ENCODE measurements at regions not wholly inside any gene's neighbourhood (a gene's known extent, or its start where the extent isn't known, plus 50 kb on each side); places are given as distances from the start of the nearest gene placed in this dataset.

DNA sequence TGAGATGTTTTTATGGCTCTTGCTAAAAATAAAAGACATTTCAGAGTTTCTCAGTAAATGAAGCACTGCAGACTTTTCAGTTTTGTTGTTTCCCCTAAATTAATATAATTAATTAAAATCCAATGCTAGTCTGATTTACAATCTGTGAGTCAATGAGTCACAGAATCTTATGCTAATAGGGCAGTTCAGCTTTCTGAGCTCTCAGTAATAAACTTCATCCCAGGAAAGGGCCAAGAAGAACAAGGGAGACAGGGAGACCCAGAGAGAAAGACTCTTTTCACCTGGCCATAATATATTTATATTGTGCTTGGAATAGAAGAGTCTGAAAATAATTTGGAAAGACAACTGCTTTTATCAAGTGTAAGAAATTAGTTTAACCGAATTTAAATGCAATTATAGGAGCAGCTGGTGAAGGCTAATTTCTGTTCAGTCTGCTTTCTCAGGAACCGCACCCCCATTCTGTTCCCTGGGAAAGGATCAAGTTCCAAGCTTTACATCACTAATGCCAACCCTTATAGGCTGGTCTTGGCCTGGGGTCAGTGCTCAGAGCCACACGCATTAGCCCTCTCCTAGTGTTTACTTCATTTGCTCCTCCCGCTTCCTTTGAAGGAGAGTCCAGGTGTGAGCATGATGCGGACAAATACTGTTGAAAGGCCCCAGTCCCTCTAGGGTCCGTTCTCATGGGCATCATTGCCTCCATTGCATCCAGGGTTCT lies 145.6 kb downstream of the ZBTB18 start:
- no peak for DNase-seq

DNA sequence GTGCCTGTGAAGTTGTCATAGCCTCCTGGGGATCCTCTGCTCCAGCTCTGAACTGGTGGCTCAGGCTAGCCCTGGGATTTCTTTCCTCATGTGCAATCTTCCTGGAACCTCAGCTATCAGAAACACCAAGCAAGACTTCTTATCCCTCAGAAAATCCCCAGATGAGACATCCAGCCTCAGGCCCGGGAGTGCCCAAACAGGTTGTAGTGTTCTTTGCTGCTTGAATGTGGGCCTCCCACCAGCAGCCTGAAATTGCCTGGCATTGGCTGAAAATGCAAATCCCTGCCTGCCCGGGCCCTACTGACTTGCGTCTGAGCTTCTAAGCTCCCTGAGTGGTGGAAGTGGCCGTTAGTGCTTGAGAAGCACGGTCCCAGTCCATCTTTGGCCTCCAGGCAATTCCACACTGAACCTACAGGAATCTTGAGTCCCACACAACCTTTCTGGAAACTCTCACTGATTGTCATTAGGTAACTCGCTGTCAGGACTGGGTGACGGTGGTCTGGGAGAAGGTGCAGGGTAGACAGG lies 146.8 kb downstream of the ZBTB18 start:
- no peak for DNase-seq

DNA sequence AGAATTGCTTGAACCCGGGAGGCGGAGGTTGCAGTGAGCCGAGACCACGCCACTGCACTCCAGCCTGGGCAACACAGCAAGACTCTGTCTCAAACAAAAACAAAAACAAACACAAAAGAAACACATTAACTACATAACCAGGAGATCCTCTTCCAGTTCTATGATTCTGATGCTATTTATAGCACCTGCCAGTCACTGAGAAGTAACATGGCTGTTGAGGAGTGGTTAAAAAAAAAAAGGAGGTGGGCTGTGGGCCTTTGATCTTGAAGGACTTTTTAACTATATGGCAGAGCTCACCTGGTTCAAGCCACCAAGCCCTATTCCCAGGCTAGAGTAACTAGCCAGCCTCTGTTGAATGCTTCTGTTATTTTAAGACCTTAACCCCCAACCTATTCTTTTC lies 148.8 kb downstream of the ZBTB18 start:
- DNase-seq = no peak

DNA sequence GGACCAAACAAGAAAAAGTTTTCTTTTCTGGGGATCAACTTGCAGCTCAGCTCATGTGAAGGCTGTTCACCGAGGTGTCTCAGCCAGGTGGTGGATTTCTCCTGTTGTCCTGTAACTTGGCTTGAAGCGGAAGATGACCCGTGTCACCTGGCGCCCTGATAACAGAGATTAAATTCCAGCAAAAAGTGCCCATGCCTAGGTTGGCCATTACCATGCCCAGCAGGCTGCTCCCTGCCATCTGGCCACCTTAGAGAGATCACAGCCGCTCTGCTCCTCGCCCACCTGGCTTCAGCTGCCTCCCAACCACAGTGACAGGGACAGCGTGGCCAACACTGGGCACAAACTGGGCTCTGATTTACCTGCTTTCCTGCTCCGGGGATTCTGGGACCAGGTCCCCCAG lies 149.5 kb downstream of the ZBTB18 start:
- DNase-seq = no peak

DNA sequence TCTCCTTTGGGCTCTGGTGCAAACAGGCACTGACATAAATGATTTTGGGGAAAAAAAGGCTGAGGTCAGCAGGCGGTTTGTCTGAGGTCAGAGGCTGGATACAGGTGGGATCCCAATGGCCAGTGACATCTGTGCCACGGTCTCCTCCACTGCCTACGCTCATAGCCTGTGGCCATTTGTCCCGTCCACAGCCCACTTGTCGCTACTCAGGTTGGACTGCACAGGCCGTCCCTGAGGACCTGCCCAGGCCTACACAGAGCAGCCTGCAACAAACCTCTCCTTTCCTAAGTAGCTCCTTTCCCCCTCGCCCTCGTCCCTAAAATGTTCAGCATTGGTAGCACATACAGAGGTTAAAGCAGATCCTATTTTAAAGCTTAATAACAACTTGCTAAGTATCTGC lies 150.7 kb downstream of the ZBTB18 start:
- no peak for DNase-seq

DNA sequence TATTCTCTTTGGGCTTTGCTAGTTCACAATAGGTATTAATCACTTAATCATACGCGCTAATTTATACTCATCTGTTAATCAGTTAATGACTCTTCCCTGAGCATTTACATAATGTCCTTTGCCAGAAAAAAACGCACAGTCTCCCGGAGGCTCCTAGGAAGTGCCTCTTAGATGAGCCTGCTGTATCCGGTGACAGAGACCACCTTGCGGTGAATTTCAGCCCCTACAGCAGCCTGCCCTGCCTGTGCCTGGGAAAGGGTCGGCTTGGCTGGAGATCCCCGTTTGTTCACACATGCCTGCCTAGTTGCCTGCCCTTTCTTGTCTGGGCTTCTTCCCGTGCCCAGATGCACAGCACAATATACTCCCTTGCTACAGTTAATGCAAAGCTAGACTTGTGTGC lies 152.9 kb downstream of the ZBTB18 start:
- no peak for DNase-seq

DNA sequence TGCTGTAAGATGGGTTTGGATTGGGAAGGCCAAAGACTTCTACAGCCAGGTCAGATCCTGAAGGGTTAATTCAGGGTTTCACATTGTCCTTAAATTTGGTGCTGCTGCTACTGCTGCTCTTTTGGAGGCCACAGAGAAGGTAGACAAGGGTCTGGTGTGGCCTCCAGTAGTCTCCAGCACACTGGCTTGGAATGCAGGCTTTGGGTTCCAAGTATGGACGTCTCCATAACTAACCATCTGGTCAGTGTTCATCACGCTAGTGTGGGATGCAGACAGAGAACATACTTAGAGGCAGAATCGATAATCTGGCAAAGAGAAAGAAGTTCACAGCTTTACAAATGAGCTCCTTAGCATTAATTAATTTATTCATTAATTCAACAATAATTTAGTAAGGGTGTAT lies 154.1 kb downstream of the ZBTB18 start:
- no peak for DNase-seq

DNA sequence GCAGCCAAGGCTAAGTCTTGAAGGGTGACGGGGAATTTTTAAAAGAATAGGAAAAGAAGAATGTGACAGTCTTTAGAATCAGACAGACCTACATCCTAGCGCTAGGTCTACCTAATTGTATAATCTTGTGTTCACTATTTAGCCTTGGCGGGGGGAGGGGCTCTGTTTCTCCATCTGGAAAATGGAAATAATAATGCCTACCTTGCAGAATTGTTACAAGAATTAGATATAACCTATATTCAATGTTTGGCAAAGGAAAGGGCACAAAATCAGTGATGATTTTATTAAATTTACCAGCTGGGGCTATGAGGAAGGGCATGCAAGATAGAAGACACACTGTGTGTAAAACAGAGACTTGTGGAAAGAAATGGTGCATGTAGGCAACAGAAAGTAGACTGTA lies 154.8 kb downstream of the ZBTB18 start:
- no peak for DNase-seq

DNA sequence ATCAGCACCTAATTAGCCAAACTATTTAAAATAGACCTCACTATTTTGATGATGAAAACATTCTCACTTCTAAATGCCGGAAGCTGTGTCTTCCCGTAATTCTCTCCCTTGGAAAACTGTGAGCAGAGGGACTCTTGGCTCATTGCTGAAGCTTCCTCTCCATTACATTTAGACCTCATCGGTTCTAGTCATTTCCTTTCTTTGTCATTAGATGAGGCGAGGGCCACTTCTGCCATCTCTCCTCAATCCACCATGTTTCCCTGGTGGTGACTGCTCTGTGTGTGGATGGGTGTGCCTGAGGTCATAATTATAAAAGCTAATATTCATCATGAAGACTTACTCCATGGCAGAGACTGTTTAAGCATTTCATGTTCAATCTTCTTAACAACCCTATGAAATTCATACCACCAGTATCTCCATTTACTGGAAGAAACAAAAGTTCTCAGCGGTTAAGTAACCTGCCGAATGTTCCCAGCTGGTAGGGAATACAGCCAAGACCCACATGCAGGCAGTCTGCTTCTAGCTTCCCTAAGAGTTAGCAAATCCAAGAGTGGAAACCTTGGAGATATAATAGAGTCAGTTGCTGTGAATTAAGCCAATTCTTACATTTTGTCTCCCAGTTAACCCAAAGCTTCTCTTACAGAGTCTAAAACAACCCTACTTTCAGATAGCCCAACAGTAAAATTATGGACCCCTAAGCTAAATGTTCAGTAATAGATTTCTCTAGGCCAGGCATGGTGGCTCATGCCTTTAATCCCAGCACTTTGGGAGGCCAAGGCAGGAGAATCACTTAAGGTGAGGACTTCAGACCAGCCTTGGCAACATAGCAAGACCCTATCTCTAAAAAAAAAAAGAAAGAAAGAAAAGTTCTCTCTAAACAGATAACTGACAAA lies 156.2 kb downstream of the ZBTB18 start:
- no peak for DNase-seq

DNA sequence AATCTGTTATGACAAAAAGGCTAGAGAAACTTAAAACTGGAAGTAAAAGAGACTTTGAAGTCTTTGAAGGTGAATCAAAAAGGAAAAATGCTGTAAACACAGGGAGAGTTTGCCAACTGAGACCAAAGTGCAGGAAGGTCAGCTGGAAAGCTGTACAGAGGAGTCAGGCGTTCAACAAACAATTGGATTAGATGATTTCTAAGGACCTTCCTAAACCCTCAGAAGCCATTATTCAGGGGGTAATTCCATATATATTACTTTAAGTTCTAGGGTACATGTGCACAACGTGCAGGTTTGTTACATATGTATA lies 156.8 kb downstream of the ZBTB18 start:
- DNase-seq = no peak

DNA sequence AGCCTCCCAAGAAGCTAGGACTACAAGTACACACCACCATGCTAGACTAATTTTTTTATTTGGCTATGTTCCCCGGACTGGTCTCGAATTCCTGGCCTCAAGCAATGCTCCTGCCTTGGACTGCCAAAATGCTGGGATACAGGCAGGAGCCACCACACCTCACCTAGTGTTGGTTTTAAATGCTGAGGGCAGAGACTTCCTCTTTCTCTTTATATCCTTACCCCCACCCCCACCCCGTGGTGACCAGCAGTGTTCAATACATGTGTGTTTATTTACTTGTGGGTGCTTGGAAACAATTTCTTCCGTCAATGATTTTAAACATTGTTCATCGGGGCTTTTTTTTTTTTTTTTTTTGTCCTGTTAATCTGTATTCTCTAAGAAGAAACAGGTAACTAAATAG lies 158.9 kb downstream of the ZBTB18 start:
- DNase-seq = no peak

DNA sequence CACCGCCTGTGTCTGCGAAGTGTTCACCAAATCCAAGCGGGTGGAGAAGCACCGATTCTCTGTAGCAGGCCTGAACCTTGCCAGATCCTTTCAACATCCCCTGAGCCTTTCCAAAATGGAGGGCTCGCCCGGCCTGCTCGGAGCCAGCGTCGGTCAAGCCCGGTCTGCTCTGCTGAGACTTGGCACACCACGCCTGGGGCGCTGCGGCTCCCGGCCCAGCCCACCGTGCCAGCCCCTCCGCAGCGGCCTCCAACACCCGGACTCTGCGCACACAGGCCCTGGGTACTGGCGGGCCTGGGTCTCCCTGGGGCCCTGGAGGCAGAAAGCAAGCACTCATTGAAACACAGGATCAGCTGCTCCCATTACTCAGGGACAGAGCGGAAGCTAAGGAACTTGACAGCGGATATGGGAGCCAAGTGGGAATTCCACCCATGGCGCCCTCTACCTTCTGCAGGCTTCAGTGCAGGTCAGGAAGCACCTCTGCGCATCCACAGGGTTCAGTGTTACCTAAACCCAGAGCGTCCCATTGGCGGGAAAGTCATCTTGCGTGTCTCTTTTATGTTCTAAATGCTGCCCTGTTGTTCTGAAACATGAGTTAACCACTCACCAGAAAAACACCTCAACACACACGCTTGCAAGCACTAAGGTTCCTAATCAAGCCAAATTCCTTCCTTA lies 159.9 kb downstream of the ZBTB18 start:
- DNase-seq = no peak

DNA sequence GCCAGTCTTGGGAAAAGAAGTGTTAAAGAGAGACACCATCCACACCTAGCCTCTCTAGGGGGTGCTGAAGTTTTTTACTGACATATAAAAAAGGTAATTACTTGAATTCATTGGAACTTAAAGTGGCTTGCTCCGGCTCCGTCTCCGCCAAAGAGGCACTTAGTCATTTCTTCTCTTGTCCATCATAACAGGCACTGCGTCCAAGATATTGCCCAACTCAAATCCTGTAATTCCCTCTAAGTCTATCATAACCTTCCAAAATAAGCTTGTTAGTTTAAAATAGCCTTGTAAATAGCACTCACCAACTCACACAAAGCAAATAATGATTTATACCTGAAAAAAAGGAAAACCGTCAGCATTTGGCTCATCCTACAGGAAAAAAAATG lies 160.5 kb downstream of the ZBTB18 start:
- DNase-seq = no peak

DNA sequence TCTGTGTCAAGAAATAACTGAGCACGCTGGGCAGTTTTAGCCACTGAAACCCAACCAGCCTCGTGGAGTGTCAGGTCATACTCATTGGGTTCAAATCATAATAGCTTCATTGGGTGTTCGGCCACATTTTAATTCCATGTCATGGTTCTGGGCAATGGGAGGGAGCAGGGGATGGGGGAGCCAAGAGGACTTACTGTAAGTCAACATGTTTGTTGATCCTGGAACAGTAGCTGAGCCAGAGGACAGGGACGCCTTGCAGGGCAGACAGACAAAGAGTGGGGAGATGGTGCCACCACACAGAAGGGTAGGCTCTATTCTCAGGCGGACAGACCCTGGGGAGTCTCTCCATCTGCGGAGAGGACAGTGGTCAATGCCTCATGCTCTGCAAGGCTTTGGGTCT lies 161.1 kb downstream of the ZBTB18 start:
- no peak for DNase-seq

DNA sequence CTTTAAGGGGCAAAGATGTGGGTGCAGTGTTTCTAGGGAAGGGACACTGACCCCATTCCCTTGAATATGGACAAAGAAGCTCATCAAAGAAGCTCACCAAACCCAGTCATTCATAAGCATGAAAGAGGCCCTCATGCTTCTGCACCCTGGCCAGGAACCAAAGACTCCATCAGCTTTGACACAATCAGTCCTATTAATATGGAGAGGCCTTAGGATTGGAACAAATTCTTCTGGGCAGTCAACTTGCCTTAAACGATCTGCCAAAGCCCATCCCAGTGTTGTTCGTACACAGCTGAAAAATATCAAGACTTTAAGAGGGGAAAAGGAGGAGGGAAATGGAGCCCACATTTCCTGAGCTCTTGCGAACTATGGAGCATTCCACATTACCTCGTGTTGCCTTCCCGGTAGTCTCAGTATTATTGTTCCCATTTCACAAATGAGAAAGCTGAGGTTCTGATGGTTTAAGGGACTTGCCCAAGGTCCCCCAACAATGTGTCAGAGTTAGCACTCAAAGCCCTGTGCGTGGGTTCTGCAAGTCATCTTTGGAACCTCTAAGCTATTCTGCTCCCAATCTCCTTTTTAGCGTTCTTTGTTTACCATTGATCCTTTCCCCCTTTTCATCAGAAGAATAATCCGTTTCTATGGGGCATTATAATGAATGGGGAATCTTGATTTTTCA lies 161.9 kb downstream of the ZBTB18 start:
- DNase-seq = no peak

DNA sequence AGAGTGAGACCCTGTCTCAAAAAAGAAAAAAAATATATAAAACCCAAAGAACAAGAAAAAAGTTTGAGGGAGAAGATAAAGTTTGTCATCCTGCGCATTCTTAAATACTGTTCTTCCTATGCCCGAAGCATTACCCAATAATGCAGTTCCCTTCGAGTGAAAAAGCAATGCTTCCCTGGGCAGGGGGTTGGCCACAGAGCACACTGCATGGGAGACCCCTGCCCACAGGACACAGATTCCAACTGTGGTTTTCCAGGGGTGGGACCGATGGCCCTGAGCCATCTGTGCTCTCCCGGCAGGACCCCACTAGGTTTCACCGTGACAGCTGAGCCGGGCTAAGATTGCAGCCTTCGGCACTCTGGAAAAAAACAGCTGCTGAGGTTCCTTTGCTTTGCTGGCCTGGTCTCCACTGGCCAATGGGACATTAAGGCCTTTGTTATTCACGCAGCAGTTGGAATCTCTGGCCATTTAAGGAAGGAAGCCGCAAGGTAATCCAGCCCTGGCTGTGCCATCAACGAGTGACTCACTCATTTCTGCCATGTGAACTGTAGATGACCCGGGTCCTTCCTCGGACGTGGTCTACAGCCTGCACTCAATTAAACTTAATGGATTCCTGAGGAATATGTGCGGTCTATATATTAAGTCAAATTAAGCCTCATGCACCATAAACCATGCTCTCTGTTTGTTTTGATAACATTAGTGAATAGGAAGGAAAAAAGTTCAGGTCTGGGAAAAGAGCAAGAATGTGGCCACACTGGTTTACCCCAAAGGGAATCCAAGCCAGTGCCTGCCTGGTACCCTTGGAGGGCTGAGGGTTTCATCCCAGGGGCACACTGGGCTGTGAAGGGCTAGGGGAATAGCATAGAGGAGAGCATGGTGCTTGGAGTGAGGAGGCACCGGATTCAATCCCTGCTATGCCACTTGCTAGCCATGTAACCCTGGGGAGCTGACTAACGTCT lies 163.2 kb downstream of the ZBTB18 start:
- DNase-seq = no peak

DNA sequence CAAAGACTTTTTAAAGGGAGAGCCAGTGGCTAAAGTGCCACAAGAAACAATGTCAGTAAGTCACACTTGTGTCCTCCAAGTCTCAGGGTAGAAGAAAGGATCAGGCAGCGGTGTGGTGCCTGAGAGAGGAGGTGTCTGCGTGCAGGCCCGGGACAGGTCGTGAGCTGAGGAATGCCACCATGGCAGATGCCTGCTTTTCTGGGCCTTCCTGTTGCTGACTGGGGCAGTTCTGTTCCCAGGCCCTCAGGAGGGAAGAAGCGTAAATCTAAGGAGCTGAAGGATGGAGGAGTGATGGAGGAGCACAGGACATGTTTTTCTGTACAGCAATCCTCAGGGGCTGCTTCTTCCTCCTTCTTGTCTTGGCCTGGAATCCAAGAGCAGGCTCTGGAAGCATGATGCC lies 165.8 kb downstream of the ZBTB18 start:
- DNase-seq = no peak

DNA sequence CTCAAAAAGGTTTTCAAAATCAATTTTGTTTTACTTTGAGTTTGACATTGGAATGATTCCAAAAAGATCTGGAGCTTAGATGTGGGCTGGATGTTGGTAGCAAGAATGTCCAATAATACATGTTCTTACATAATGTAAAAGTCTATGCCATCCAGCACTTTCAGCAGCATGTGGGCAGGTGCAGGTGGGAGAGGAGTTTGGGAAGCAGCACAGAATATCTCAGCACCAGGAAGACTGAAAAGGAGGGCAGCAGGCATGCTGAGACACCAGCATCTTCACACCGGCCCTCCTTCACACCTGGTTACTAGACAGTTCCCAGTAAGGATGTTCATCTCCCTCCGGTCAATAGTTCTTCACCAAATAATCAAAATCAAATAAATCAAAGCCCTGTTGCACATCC lies 166.6 kb downstream of the ZBTB18 start:
- DNase-seq = no peak

DNA sequence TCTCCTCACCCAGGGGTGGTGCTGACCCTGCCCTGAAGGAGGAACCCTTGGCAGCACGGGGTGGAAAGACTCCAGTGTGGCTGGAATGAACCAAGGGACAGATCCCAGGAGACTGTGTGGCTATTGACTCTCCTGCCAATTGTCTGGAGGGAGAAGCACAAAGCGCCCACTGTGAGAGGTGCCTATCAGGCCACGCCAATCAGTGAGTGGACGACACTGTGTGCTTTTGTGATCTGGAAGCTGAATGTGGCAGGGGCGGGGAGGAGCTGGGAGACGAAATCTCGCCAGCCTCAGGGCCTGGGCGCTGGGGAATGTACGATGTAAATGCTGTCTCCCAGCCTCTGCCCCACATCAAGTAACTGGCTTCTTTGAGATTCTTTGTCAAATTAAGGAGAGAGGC lies 167.1 kb downstream of the ZBTB18 start:
- no peak for DNase-seq

DNA sequence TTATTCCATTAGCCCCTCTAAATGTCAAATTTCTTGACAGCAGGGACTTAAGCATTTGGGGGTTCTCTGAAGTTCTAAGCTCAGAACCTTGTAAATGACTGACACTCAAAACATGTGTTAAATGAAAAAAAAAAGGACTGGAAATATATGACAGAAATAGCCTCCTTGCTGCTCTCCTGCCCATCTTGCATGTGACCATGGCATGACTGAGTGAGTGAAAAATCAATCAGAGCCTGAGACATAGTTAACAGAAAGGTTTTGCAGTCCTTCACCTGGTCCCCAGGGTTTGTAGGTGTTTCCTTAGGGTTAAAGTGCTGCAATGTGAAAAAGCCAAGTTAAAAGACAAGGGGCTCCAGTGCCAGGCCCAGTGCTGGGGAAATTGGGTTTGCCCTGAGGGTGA lies 168.1 kb downstream of the ZBTB18 start:
- no peak for DNase-seq

DNA sequence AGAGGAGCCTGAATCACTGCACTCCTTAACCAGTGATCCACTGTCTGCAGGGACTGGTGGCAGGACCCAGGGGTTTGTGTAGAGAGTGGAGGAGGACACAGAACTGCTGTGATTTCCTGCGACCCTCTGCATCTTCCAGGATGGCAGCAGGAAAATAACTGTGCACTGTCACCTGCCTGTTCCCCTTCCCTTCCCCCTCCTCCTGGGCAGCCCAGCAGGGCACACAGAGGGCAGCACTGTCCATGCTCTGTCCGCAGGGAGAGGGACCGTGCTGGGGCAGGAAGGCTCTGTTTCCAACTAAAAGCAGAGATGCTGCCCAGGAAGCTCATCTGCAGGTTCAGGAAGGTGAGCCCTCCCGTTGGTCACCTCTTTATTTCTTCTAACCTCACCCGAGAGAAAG lies 168.7 kb downstream of the ZBTB18 start:
- DNase-seq = no peak

Data from right lung (tissue), 2 donors.